Stomach (tissue), 8 donors: ENCODE measurements at regions not wholly inside any gene's neighbourhood (a gene's known extent, or its start where the extent isn't known, plus 50 kb on each side); places are given as distances from the start of the nearest gene placed in this dataset.

Experiments used
- DNase-seq, 2 donors: peaks; one replicate each; pipeline versions ENCODE4 v3.0.0 to v3.0.0-alpha.2; 2013 to 2019
- H3K27ac ChIP-seq, 5 donors: fragments of 200-600 bp in 4 of 5; sonication (generic) in 4 of 5; one replicate each; pipeline ENCODE4 v1.5.1; 2013 to 2019; ENCODE audit warnings: mild to moderate bottlenecking in 1 of 5, moderate library complexity in 1 of 5
- H3K27me3 ChIP-seq, 3 donors: fragments of 200-600 bp; sonication (generic); one replicate each; pipeline ENCODE4 v1.5.1; 2017 to 2019; ENCODE audit warnings: mixed run types in 1 of 3
- H3K36me3 ChIP-seq, 4 donors: fragments of 200-600 bp; sonication (generic); 1 replicate in 3 of 4; 2 replicates in 1 of 4; pipeline ENCODE4 v1.5.1; 2016 to 2019
- H3K4me1 ChIP-seq, 4 donors: fragments of 200-600 bp; sonication (generic); one replicate each; pipeline ENCODE4 v1.5.1; 2016 to 2019
- H3K4me3 ChIP-seq, 4 donors: fragments of 200-600 bp; sonication (generic) in 3 of 4; one replicate each; pipeline ENCODE4 v1.5.1; 2016 to 2019; ENCODE audit warnings: mild to moderate bottlenecking in 1 of 4
- H3K9me3 ChIP-seq, 4 donors: fragments of 200-600 bp; sonication (generic); one replicate each; pipeline ENCODE4 v1.5.1; 2016 to 2019
- CTCF ChIP-seq, 7 experiments: fragments of 450-650 bp in 4 of 7; fragments of 200-600 bp in 3 of 7; sonication (generic) in 3 of 7; IDR thresholded peaks; one replicate each; pipeline ENCODE4 v1.5.1; 2016 to 2019; ENCODE audit warnings: antibody characterized with exemption in 7 of 7, control low read depth in 2 of 7, mild to moderate bottlenecking in 1 of 7
- EP300 ChIP-seq: sonication (generic); formaldehyde crosslinking; IDR thresholded peaks from one replicate; pipeline ENCODE4 v1.6.1; 2017; ENCODE audit warnings: antibody characterized with exemption
- POLR2A ChIP-seq, 4 donors: fragments of 450-650 bp; IDR thresholded peaks; one replicate each; pipeline ENCODE4 v1.6.1; 2016; ENCODE audit warnings: antibody characterized with exemption in 4 of 4, control low read depth in 2 of 4, mild to moderate bottlenecking in 1 of 4, moderate library complexity in 1 of 4
- POLR2AphosphoS5 ChIP-seq, 3 donors: sonication (generic); formaldehyde crosslinking; IDR thresholded peaks; one replicate each; pipeline ENCODE4 v1.6.1; 2016; ENCODE audit warnings: antibody characterized with exemption in 3 of 3
- WGBS, 5 donors: extraction: QIAGEN DNeasy Blood & Tissue Kit in 3 of 5; methylation state at CpG; one replicate each; pipeline versions ENCODE4 v1.1.5 to v1.1.7; 2013 to 2018; 5-methylcytosine and 5-hydroxymethylcytosine counted together
- intact Hi-C: fragments of 100-400 bp; cut with DNase I; formaldehyde crosslinking; loops from one replicate; pipeline ENCODE4 v1.15.1; 2023; ENCODE audit warnings: low total_unique reads
- donor health status: healthy with polysubstance abuse.
- donor health status: Bipolar disorder and iron deficiency.
- donor health status: healthy.

GRCh38 chr3:72160351-72160750 lies 375.4 kb upstream of the PROK2 start:
- WGBS, 5 donors = 59 to 75% (median 65%) methylated on average over 5 of the region's 5 CpGs

GRCh38 chr3:72159487-72159886 lies 374.5 kb upstream of the PROK2 start:
- Histone ChIP-seq H3K9me3 (no peaks in the 10 kb centered on the region), H3K27me3 (no peaks in the 10 kb centered on the region), H3K4me3 (no peak overlapping the region), H3K27ac (no peak overlapping the region), H3K36me3 (no peaks in the 10 kb centered on the region), H3K4me1 (peaks cover 0 to 30% (median 20%) of the 10 kb centered on the region in 4 donors)
- DNase-seq = no peak
- no peak for TF ChIP-seq EP300
- TF ChIP-seq POLR2A (IDR thresholded peaks at IDR 0.05) = no peak
- no peak for TF ChIP-seq CTCF (IDR thresholded peaks at IDR 0.05)
- TF ChIP-seq POLR2AphosphoS5 (IDR thresholded peaks at IDR 0.05) = no peak
- intact Hi-C loops = no loop called here
- WGBS, 5 donors = 84 to 96% (median 93%) methylated on average over 2 of the region's 2 CpGs

More at GRCh38 chr3:72160351-72160750, 375.4 kb upstream of the PROK2 start:
- no peak overlapping the region for H3K27ac ChIP-seq
- no peaks in the 10 kb centered on the region for H3K36me3 ChIP-seq
- TF ChIP-seq POLR2A (IDR thresholded peaks at IDR 0.05) (no peak), CTCF (IDR thresholded peaks at IDR 0.05) (no peak)
- no peak overlapping the region for H3K4me3 ChIP-seq
- no peaks in the 10 kb centered on the region for H3K9me3 ChIP-seq
- no peaks in the 10 kb centered on the region for H3K27me3 ChIP-seq
- intact Hi-C loops = no loop called here
- DNase-seq = no peak
- peaks cover 0 to 22% (median 12%) of the 10 kb centered on the region in 4 donors for H3K4me1 ChIP-seq

GRCh38 chr3:72158639-72159326 lies 373.8 kb upstream of the PROK2 start:
- Histone ChIP-seq H3K27me3 (no peaks in the 10 kb centered on the region), H3K9me3 (no peaks in the 10 kb centered on the region), H3K4me1 (peaks cover 0 to 33% (median 21%) of the 10 kb centered on the region in 4 donors), H3K27ac (no peak overlapping the region), H3K4me3 (no peak overlapping the region), H3K36me3 (no peaks in the 10 kb centered on the region)
- DNase-seq = no peak
- intact Hi-C loops = no loop called here
- TF ChIP-seq CTCF (IDR thresholded peaks at IDR 0.05) (no peak), POLR2AphosphoS5 (IDR thresholded peaks at IDR 0.05) (no peak), POLR2A (IDR thresholded peaks at IDR 0.05) (no peak), EP300 (no peak)
- 91 to 96% (median 94%) methylated on average over 14 to 15 of the region's 15 CpGs for WGBS, 5 donors

- Histone ChIP-seq H3K36me3 (no peaks in the 10 kb centered on the region), H3K9me3 (no peaks in the 10 kb centered on the region), H3K4me1 (peaks cover 0 to 41% (median 29%) of the 10 kb centered on the region in 4 donors), H3K4me3 (no peak overlapping the region), H3K27ac (no peak overlapping the region), H3K27me3 (no peaks in the 10 kb centered on the region)
- intact Hi-C loops = no loop called here
- no peak for DNase-seq
- TF ChIP-seq POLR2AphosphoS5 (IDR thresholded peaks at IDR 0.05) = no peak
- TF ChIP-seq CTCF (IDR thresholded peaks at IDR 0.05) = no peak
- TF ChIP-seq EP300 = no peak
- TF ChIP-seq POLR2A (IDR thresholded peaks at IDR 0.05) = no peak
- 90 to 95% (median 91%) methylated on average over 7 of the region's 7 CpGs for WGBS, 5 donors
These were observed 373.0 kb upstream of the PROK2 start for GRCh38 chr3:72157748-72158638.
